Neural cell (in vitro differentiated cells): ENCODE measurements at regions not wholly inside any gene's neighbourhood (a gene's known extent, or its start where the extent isn't known, plus 50 kb on each side); places are given as distances from the start of the nearest gene placed in this dataset.

Experiments
- H2AFZ ChIP-seq: fragments of 200-600, 300-800 bp; sonication (generic), shearing (Covaris generic); 2 replicates; pipeline ENCODE4 v1.6.0; 2014; ENCODE audit warnings: low read depth, mild to moderate bottlenecking, antibody characterized with exemption, low read length, moderate library complexity
- H3F3A ChIP-seq: fragments of 200-600 bp; shearing (Covaris generic); 2 replicates; pipeline ENCODE4 v1.6.1; 2016; ENCODE audit warnings: mild to moderate bottlenecking, moderate library complexity, mixed read lengths, antibody characterized with exemption, low read length; ENCODE audit not compliant: insufficient read depth, poor library complexity, severe bottlenecking
- H3K27ac ChIP-seq: fragments of 200-600, 300-800 bp; sonication (generic), shearing (Covaris generic); 2 replicates; pipeline ENCODE4 v1.5.1; 2014; ENCODE audit warnings: mild to moderate bottlenecking, low read length, moderate library complexity
- H3K27me3 ChIP-seq: fragments of 300-800, 200-600 bp; sonication (generic), shearing (Covaris generic); 2 replicates; pipeline ENCODE4 v1.6.0; 2014; ENCODE audit warnings: mild to moderate bottlenecking, low read depth, low read length, moderate library complexity; ENCODE audit not compliant: insufficient read depth
- H3K36me3 ChIP-seq: fragments of 300-800, 200-600 bp; sonication (generic), shearing (Covaris generic); 2 replicates; pipeline ENCODE4 v1.5.1; 2014; ENCODE audit warnings: mild to moderate bottlenecking, antibody characterized with exemption, low read length, moderate library complexity; ENCODE audit not compliant: insufficient read depth
- H3K4me2 ChIP-seq: fragments of 300-800, 200-600 bp; sonication (generic), shearing (Covaris generic); 2 replicates; pipeline ENCODE4 v1.6.0; 2014; ENCODE audit warnings: mild to moderate bottlenecking, low read length
- H3K4me3 ChIP-seq: fragments of 300-800, 200-600 bp; sonication (generic), shearing (Covaris generic); 2 replicates; pipeline ENCODE4 v1.5.1; 2014; ENCODE audit warnings: mild to moderate bottlenecking, low read length, moderate library complexity
- H3K79me2 ChIP-seq: fragments of 200-600 bp; shearing (Covaris generic); replicated peaks from 2 replicates; pipeline ENCODE4 v1.6.0; 2014; ENCODE audit warnings: mild to moderate bottlenecking, low read length, moderate library complexity; ENCODE audit not compliant: insufficient read depth
- H3K9ac ChIP-seq: fragments of 300-800, 200-600 bp; sonication (generic), shearing (Covaris generic); 2 replicates; pipeline ENCODE4 v1.6.1; 2016; ENCODE audit warnings: mild to moderate bottlenecking, low read length, mixed read lengths
- H3K9me2 ChIP-seq: fragments of 200-600 bp; shearing (Covaris generic); 2 replicates; pipeline ENCODE4 v1.6.1; 2016; ENCODE audit warnings: mild to moderate bottlenecking, low read length, mixed read lengths; ENCODE audit not compliant: insufficient read depth
- H3K9me3 ChIP-seq: fragments of 200-600, 300-800 bp; sonication (generic), shearing (Covaris generic); 2 replicates; pipeline ENCODE4 v1.6.1; 2016; ENCODE audit warnings: mild to moderate bottlenecking, mixed run types, low read length, moderate library complexity, mixed read lengths
- H4K20me1 ChIP-seq: fragments of 200-600 bp; shearing (Covaris generic); 2 replicates; pipeline ENCODE4 v1.6.1; 2016; ENCODE audit warnings: mild to moderate bottlenecking, mixed run types; ENCODE audit not compliant: insufficient read depth
- EP300 ChIP-seq: fragments of 450-650 bp; conservative IDR thresholded peaks from 2 replicates; pipeline ENCODE4 v1.6.1; 2014; ENCODE audit warnings: antibody characterized with exemption, mild to moderate bottlenecking, moderate library complexity; ENCODE audit not compliant: poor library complexity, severe bottlenecking
- EZH2 ChIP-seq: fragments of 200-600, 300-800 bp; shearing (Covaris generic), sonication (generic); IDR thresholded peaks from 2 replicates; pipeline ENCODE4 v1.6.1; 2014; ENCODE audit warnings: antibody characterized with exemption, low read length, borderline replicate concordance, mild to moderate bottlenecking; ENCODE audit not compliant: insufficient read depth, poor library complexity, severe bottlenecking
- MXI1 ChIP-seq: fragments of 450-650 bp; conservative IDR thresholded peaks from 2 replicates; pipeline ENCODE4 v1.6.1; 2014; ENCODE audit warnings: antibody characterized with exemption, mild to moderate bottlenecking; ENCODE audit not compliant: poor library complexity, severe bottlenecking
- POLR2AphosphoS5 ChIP-seq: IDR thresholded peaks from 2 replicates; pipeline ENCODE4 v1.6.1; 2012
- RAD21 ChIP-seq: fragments of 450-650 bp; conservative IDR thresholded peaks from 2 replicates; pipeline ENCODE4 v1.6.1; 2014; ENCODE audit warnings: antibody characterized with exemption, mild to moderate bottlenecking, moderate library complexity
- SMC3 ChIP-seq: fragments of 450-650 bp; conservative IDR thresholded peaks from 2 replicates; pipeline ENCODE4 v1.6.1; 2014; ENCODE audit warnings: antibody characterized with exemption, mild to moderate bottlenecking, moderate library complexity; ENCODE audit not compliant: poor library complexity
- TAF1 ChIP-seq: IDR thresholded peaks from 2 replicates; pipeline ENCODE4 v1.6.1; 2012; ENCODE audit warnings: low read depth
- TF ChIP-seq, protein P1 (sequence below): IDR thresholded peaks from 2 replicates; pipeline ENCODE4 v1.6.1; 2012; ENCODE audit warnings: borderline replicate concordance
- TF ChIP-seq, protein P2 (sequence below): fragments of 450-650 bp; IDR thresholded peaks from 2 replicates; pipeline ENCODE4 v1.5.1; 2014; ENCODE audit warnings: antibody characterized with exemption, mild to moderate bottlenecking, moderate library complexity; ENCODE audit not compliant: poor library complexity, severe bottlenecking

DNA sequence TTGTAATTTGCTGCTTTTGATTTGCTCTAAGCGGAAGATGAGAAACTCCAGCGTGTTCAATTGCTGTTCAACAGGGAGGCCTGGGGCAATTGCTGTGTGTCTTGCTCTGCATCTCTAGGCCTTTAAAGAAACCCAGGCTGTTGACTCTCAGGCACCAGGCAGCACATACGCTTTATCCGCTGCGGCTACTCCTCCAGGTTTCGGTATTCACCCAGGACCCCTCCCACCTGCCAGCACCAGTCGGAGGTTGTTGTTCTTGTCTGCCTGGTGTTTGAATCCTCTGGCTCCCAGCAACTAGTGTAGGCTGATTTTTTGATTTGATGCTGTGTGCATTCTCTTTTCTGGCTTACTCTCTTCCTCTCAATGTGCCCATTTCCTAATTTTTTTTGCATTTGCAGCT lies 383.1 kb downstream of the TSN start:
- H3K79me2 ChIP-seq = no peaks in the 10 kb centered on the region
- H3K4me2 ChIP-seq = no peak overlapping the region
- H3K27me3 ChIP-seq = no peaks in the 10 kb centered on the region
- H3K9me2 ChIP-seq = no peaks in the 10 kb centered on the region
- no peaks in the 10 kb centered on the region for H3K36me3 ChIP-seq
- no peaks in the 10 kb centered on the region for H4K20me1 ChIP-seq
- TF ChIP-seq TAF1 (no peak), EZH2 (no peak), EP300 (no peak), POLR2AphosphoS5 (no peak), MXI1 (no peak), SMC3 (no peak), RAD21 (no peak)
- TF ChIP-seq, protein P1, sequence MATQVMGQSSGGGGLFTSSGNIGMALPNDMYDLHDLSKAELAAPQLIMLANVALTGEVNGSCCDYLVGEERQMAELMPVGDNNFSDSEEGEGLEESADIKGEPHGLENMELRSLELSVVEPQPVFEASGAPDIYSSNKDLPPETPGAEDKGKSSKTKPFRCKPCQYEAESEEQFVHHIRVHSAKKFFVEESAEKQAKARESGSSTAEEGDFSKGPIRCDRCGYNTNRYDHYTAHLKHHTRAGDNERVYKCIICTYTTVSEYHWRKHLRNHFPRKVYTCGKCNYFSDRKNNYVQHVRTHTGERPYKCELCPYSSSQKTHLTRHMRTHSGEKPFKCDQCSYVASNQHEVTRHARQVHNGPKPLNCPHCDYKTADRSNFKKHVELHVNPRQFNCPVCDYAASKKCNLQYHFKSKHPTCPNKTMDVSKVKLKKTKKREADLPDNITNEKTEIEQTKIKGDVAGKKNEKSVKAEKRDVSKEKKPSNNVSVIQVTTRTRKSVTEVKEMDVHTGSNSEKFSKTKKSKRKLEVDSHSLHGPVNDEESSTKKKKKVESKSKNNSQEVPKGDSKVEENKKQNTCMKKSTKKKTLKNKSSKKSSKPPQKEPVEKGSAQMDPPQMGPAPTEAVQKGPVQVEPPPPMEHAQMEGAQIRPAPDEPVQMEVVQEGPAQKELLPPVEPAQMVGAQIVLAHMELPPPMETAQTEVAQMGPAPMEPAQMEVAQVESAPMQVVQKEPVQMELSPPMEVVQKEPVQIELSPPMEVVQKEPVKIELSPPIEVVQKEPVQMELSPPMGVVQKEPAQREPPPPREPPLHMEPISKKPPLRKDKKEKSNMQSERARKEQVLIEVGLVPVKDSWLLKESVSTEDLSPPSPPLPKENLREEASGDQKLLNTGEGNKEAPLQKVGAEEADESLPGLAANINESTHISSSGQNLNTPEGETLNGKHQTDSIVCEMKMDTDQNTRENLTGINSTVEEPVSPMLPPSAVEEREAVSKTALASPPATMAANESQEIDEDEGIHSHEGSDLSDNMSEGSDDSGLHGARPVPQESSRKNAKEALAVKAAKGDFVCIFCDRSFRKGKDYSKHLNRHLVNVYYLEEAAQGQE = no peak
- TF ChIP-seq, protein P2, sequence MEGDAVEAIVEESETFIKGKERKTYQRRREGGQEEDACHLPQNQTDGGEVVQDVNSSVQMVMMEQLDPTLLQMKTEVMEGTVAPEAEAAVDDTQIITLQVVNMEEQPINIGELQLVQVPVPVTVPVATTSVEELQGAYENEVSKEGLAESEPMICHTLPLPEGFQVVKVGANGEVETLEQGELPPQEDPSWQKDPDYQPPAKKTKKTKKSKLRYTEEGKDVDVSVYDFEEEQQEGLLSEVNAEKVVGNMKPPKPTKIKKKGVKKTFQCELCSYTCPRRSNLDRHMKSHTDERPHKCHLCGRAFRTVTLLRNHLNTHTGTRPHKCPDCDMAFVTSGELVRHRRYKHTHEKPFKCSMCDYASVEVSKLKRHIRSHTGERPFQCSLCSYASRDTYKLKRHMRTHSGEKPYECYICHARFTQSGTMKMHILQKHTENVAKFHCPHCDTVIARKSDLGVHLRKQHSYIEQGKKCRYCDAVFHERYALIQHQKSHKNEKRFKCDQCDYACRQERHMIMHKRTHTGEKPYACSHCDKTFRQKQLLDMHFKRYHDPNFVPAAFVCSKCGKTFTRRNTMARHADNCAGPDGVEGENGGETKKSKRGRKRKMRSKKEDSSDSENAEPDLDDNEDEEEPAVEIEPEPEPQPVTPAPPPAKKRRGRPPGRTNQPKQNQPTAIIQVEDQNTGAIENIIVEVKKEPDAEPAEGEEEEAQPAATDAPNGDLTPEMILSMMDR = no peak
- H3F3A ChIP-seq = no peaks in the 10 kb centered on the region
- H3K9ac ChIP-seq = no peak overlapping the region
- H3K4me3 ChIP-seq = no peak overlapping the region
- H3K27ac ChIP-seq = no peak overlapping the region
- H3K9me3 ChIP-seq = no peaks in the 10 kb centered on the region
- no peak overlapping the region for H2AFZ ChIP-seq

DNA sequence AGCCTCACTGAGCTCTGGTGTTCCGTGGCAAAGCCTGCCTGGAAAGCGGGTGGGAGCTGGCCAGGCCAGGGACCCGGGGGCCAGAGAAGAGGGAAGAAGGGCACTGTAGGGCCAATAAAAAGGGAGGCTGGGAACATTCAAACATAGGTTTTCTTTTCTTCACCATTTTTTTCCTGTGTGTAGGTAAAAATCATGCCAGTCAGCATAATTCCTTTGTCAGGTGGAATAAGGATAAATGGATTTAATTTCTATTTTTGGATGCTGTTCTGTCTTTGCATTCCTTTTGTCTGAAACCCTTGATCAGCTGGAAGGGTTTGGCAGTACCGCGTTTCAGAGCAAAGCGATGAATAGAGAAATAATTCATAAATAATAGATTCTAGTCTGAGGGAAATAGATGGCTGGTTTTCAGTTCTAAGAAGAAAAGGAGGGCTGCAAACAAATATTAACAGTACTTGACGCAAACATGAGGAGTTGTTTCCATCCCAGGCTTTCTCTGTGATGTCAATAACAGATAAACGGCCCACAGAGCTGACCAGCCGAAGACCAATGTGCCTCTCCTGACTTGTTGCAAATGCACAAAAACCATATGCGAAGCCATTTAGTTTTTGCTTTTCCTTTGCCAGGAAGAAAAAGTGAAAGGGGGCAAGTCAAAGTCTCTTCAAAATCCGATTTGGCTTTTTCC lies 384.4 kb downstream of the TSN start:
- Histone ChIP-seq H3K36me3 (no peaks in the 10 kb centered on the region), H3K9me3 (no peaks in the 10 kb centered on the region), H3K27me3 (no peaks in the 10 kb centered on the region), H3K9me2 (no peaks in the 10 kb centered on the region), H3K79me2 (no peaks in the 10 kb centered on the region), H3F3A (no peaks in the 10 kb centered on the region), H3K27ac (no peak overlapping the region), H2AFZ (peak overlapping the region; percentile 32), H4K20me1 (no peaks in the 10 kb centered on the region), H3K4me2 (no peak overlapping the region), H3K9ac (no peak overlapping the region), H3K4me3 (no peak overlapping the region)
- no peak for TF ChIP-seq RAD21
- TF ChIP-seq MXI1 = no peak
- TF ChIP-seq POLR2AphosphoS5 = no peak
- TF ChIP-seq, protein P2 = no peak
- TF ChIP-seq TAF1 = no peak
- TF ChIP-seq EZH2 = no peak
- TF ChIP-seq, protein P1 = no peak
- TF ChIP-seq SMC3 = no peak
- no peak for TF ChIP-seq EP300
